Activated CD4-positive, alpha-beta T cell treated with anti-CD3 and anti-CD28 coated beads for 48 hours (primary cell): ENCODE measurements at regions not wholly inside any gene's neighbourhood (a gene's known extent, or its start where the extent isn't known, plus 50 kb on each side); places are given as distances from the start of the nearest gene placed in this dataset.
"Not testable (repeated sequence)": the region's sequence is repeated elsewhere in the genome, so short reads cannot be mapped to it uniquely, and the experiment has no call there.

Source experiments
- DNase-seq: peaks from one replicate; pipeline ENCODE4 v3.0.0-alpha.2; 2020

GRCh38 chr6:167549213-167549612 lies 224.3 kb downstream of the TTLL2 start:
- no peak for DNase-seq

- DNase-seq, result no peak
Observed at GRCh38 chr6:167550941-167551627, 226.2 kb downstream of the TTLL2 start.

DNA sequence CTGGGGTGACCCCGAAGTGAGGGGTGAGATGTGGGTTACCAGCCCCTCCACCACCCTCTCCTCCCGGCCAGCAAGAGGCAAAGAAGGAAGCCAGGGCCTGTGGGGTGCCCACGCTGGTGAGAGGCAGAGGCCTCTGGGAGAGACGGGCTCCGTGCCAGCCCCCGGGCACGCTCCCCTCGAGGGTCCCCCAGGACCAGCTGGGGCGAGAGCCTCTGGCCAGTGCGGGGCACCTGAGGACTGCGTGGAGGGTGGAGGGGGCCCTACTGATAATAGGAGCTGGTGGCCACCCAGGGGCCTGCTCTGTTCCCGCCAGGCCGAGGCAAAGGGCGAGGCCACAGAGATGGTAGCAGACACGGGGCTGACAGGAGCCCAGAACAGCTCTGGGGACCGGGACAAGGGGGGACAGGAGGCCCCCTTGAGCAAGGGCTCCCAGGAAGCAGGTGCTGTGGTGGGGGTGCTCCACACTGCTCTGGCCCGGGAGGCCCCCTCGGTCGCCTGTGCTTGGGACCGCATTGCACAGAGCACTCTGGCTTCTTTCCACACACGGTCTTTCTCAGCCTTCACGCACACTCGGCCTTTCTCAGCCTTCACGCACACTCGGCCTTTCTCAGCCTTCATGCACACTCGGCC lies 226.9 kb downstream of the TTLL2 start:
- no peak for DNase-seq

GRCh38 chr6:167552258-167552630 lies 227.4 kb downstream of the TTLL2 start:
- DNase-seq, result no peak

GRCh38 chr6:167552961-167553735 lies 228.3 kb downstream of the TTLL2 start:
- DNase-seq, result no peak

GRCh38 chr6:167553736-167554119 lies 228.8 kb downstream of the TTLL2 start:
- no peak for DNase-seq

DNA sequence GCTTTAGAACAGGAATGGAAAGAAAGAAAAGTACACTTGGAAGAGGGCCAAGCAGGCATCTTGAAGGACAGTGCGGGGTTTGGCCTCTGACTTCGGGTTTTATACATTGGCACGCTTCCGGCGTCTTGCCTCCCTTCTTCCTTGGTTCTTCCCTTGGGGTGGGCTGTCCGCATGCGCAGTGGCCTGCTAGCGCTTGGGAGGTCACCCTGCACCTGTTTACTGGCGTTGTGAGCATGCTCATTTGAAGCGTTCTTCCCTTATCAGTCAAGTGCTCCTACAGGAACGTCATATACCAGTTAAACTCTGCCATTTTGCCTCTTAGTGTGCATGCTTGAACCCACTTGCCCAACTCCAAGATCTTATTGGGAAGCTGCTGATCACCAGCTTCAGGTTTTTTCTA lies 230.0 kb downstream of the TTLL2 start:
- no peak for DNase-seq

DNA sequence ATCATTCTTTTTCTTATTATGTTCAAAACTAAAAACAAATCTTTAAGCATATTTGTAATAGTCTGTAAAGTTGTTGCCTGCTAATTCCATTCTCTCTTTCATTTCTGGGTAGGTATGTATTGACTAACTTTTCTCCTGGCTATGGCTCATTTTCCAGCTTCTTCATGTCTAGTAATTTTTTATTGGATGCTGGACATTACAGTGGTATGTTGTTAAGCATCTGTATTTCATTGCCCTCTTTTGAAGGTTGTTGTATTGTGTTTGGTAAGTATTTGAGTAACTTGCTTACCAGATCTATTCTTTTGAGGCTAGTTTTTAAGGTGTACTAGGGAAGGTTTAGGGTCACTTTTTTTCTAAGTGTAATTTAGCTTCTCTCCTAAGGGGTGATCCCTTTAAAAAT lies 230.9 kb downstream of the TTLL2 start:
- DNase-seq, result no peak

DNA sequence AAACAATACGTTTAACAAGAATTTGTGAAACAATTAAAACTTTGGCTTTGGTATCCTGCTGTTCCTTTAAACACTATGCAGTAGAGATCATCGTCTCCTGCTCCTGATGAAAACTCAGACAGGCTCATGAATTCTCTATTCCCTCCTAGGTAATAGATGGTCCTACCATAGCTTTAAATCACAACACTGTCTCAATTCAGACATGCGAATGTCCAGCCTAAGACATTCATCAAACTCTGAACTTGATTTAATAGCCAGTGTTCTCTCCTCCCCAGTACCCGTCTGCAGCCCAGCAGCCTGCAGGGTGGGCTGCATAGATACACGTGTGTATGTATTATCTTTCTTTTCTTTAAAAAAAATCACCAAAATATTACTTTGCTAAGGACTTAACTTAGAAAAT lies 232.8 kb downstream of the TTLL2 start:
- no peak for DNase-seq

GRCh38 chr6:167558246-167559177 lies 233.6 kb downstream of the TTLL2 start:
- no peak for DNase-seq

DNA sequence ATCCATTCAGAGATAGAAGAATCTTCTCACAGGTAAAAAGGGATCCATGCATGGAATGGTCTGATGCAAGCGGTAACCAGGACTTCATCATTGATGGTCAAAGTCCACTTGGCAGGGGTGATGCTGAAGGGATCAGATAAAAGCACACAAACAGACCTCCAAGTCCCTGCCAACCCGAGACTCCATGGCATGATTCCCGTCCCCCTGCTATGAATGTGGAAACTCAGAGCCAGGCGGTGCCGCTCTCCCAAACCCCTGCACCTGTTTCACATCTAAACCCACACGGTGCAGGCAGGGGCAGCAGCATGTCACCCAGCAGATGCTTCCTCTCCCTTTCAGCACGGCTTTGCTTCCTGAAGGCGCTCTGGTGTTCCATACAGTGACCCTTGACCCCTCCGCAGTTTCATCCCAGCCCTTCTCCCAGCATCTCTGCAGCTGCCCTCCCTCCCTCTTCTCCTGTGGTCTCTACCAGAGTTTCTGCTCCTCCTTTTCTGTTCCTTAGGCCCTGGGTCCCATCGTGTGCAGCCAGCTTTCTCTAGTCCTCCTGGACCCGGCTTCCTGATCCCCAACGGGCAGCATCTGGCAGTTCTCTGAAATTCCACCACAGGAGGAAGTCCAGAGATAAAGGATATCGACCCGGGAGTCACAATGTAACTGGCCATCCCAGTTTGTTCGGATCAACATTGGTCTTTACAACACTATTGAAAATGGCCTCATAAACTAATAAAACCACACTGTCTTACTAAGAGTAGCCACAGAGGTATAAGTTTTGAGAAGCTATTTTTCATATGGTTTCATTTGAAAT lies 235.0 kb downstream of the TTLL2 start:
- no peak for DNase-seq

DNA sequence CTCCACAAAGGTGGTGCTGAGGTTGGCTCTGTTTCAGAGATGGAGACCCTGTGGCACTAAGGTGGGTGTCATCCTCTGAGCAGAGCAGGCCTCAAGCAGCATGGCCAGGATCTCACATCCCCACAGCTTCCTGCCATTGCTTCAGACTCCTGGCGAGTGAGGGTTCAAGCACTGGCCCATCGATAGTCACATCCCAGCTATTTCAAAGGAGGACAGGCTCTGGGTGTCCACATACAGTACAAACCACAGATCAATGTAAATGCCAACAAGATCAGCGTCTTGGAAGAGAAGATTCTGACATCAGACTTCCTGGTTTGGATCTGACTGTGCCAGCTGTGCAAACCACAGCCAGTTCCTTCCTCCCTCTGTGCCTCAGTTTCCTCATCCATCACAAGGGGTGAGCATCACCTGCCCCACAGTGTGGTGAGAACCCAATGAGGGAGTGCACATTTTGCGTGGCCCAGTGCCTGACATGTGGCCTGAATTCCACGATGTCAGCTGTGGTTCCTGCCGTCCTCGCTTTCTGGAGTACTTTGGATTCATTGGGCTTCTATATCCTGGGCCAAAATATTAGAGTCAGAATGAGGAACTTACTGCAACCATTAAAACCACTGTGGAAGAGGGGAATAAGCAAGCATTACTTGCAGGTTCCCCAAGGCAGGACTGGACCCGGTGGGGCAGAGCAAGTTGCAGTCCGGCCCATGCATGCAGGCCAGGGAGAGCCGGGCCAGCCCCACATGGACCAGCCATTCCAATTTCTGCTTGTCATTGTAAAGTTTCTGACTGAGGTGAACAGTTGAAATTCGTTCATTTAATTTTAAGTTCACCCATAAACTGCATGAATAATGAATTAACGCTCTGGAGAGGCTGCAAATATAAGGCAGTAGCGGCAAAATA lies 236.0 kb downstream of the TTLL2 start:
- DNase-seq, result no peak

- not testable (repeated sequence) for DNase-seq
Observed at GRCh38 chr6:167562862-167563261, 238.0 kb downstream of the TTLL2 start.

GRCh38 chr6:167564416-167565250 lies 239.7 kb downstream of the TTLL2 start:
- DNase-seq, result no peak

- no peak for DNase-seq
Observed at GRCh38 chr6:167565388-167565787, 240.5 kb downstream of the TTLL2 start.

- no peak for DNase-seq
Observed at GRCh38 chr6:167565884-167566599, 241.2 kb downstream of the TTLL2 start.

- no peak for DNase-seq
Observed at GRCh38 chr6:167566711-167567141, 241.8 kb downstream of the TTLL2 start.

- no peak for DNase-seq
Observed at GRCh38 chr6:167567142-167568033, 242.5 kb downstream of the TTLL2 start.
